DND-41 (cell line): ENCODE measurements at regions not wholly inside any gene's neighbourhood (a gene's known extent, or its start where the extent isn't known, plus 50 kb on each side); places are given as distances from the start of the nearest gene placed in this dataset.

Source experiments
- EZH2 ChIP-seq: IDR thresholded peaks from 3 replicates; pipeline ENCODE4 v1.6.1; 2012; ENCODE audit warnings: borderline replicate concordance, low read depth, mild to moderate bottlenecking, moderate library complexity, low read length, inconsistent platforms; ENCODE audit not compliant: severe bottlenecking
- TF ChIP-seq, protein P1 (sequence below): IDR thresholded peaks from 2 replicates; pipeline ENCODE4 v1.5.1; 2012; ENCODE audit warnings: borderline replicate concordance, low read length, moderate library complexity, mild to moderate bottlenecking; ENCODE audit not compliant: poor library complexity, severe bottlenecking; ENCODE audit errors: extremely low read depth

DNA sequence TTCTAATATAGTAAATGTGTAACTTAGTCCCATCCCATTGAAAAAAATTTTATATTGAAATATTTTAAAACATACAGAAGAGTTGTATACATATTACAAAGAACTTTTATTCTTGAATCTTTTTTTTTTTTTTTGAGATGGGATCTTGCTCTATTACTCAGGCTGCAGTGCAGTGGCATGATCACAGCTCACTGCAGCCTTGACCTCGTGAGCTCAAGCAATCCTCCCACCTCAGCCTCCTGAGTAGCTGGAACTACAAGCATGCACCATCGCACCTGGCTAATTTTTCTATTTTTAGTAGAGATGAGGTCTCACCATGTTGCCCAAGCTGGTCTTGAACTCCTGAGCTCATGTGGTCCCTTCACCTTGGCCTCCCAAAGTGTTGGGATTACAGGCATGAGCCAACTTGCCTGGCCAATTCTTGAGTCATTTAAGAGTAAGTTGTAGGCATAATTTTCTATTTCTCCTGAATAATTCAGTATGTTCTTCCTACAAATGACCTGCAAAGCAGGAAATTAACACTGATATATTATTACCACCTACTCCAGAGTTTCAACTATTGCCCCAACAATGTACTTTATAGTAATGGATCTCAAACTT lies 153.0 kb upstream of the BMP4 start:
- TF ChIP-seq, protein P1, sequence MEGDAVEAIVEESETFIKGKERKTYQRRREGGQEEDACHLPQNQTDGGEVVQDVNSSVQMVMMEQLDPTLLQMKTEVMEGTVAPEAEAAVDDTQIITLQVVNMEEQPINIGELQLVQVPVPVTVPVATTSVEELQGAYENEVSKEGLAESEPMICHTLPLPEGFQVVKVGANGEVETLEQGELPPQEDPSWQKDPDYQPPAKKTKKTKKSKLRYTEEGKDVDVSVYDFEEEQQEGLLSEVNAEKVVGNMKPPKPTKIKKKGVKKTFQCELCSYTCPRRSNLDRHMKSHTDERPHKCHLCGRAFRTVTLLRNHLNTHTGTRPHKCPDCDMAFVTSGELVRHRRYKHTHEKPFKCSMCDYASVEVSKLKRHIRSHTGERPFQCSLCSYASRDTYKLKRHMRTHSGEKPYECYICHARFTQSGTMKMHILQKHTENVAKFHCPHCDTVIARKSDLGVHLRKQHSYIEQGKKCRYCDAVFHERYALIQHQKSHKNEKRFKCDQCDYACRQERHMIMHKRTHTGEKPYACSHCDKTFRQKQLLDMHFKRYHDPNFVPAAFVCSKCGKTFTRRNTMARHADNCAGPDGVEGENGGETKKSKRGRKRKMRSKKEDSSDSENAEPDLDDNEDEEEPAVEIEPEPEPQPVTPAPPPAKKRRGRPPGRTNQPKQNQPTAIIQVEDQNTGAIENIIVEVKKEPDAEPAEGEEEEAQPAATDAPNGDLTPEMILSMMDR: no peak
- TF ChIP-seq EZH2: no peak
